ENCODE measurements at regions not wholly inside any gene's neighbourhood (a gene's known extent, or its start where the extent isn't known, plus 50 kb on each side); places are given as distances from the start of the nearest gene placed in this dataset.
"Not testable (repeated sequence)": the region's sequence is repeated elsewhere in the genome, so short reads cannot be mapped to it uniquely, and the experiment has no call there.

- TF ChIP-seq ZFX (IDR thresholded peaks at IDR 0.05), result no peak
- TF ChIP-seq, protein P1, sequence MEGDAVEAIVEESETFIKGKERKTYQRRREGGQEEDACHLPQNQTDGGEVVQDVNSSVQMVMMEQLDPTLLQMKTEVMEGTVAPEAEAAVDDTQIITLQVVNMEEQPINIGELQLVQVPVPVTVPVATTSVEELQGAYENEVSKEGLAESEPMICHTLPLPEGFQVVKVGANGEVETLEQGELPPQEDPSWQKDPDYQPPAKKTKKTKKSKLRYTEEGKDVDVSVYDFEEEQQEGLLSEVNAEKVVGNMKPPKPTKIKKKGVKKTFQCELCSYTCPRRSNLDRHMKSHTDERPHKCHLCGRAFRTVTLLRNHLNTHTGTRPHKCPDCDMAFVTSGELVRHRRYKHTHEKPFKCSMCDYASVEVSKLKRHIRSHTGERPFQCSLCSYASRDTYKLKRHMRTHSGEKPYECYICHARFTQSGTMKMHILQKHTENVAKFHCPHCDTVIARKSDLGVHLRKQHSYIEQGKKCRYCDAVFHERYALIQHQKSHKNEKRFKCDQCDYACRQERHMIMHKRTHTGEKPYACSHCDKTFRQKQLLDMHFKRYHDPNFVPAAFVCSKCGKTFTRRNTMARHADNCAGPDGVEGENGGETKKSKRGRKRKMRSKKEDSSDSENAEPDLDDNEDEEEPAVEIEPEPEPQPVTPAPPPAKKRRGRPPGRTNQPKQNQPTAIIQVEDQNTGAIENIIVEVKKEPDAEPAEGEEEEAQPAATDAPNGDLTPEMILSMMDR (conservative IDR thresholded peaks at IDR 0.05), result no peak
- no peak overlapping the region for H3K27ac ChIP-seq
Measured at GRCh38 chr2:111523009-111523408, 361.0 kb downstream of the ANAPC1 start.

- H3K27ac ChIP-seq, result not testable (repeated sequence)
Measured at GRCh38 chr2:111525026-111525425, 359.0 kb downstream of the ANAPC1 start.

DNA sequence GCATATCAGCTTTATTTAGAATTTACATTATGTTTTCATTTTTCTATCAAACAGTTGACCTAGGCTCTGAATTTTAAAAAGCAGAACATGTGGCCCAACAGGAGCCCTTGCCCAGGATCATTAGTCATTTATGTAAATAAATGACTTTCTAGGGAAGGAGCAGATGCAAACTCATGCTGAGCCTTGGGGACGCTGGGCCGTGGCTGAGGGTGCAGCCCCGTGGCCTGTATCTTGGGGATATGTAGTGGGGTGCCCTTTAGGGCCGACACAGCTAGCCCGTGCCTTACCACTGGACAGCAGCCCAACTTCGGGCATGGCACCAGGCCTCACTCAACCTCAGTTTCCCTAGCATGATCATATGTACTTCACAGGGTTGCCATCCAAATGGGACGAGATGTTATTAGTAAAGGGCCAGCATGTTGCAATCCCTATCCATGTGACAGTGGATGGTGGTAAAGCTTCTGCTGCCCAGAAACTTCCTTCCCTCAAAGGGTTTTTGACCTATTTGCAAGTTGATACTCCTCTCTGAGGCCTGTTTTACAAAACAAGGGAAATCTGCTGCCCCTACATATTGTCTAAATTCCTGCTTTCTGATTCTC is 357.9 kb downstream of the ANAPC1 start:
- H3K27ac ChIP-seq, result not testable (repeated sequence)

DNA sequence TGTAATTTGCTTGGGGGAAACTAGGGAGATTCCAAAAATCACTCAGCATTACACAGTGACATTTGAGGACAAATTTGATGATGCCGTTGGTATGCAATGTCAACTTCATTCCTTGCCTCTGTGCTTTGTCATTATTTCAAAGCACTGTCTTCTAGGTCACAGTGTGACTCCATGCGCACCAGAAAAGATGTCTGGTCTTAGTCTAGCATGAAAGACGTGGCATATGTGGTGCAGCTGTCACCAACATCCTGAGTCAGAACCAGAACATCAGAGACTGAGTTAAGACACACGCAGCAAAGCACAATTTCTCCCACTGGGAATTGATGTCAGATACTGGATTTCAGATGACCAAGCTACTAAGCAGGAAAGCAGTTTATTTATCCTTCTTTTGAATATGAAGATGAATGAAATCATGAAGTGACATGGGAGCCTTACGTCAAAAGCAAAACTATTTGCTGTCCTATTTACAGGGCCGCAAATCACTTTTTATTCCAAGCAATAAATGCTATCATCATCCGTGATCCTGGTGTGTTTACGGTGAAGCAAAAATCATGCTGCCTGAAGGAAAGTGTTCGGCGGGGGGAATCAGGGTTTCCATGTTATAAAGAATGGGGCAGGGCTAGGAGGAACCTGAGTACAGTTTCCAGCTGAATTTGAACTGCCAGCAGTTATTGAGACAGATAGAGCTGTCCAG is 356.1 kb downstream of the ANAPC1 start:
- not testable (repeated sequence) for H3K27ac ChIP-seq

DNA sequence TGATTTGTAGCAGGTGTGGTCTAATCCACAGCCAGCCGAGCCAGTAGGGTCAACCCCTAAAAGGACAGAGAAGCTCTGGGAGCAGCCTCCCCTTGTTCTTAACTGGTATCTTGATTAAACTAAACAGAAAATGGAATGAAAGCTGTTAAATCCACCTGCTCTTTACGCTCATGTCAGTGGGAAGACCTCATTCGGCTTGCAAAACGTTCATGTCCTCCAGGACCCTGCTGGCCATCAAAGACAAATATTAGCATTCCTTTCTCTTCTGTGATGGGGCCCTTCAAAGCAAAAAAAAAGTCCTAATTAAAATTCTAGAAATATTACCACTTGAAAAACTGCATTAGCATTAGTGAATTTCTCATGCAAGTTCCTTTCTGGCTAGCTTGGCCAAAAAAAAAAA is 355.0 kb downstream of the ANAPC1 start:
- H3K27ac ChIP-seq, result not testable (repeated sequence)

- H3K27ac ChIP-seq, result not testable (repeated sequence)
Measured at GRCh38 chr2:111530239-111530965, 353.6 kb downstream of the ANAPC1 start.

- not testable (repeated sequence) for H3K27ac ChIP-seq
Measured at GRCh38 chr2:111532682-111533556, 351.1 kb downstream of the ANAPC1 start.

- H3K27ac ChIP-seq, result not testable (repeated sequence)
Measured at GRCh38 chr2:111533557-111534247, 350.3 kb downstream of the ANAPC1 start.

DNA sequence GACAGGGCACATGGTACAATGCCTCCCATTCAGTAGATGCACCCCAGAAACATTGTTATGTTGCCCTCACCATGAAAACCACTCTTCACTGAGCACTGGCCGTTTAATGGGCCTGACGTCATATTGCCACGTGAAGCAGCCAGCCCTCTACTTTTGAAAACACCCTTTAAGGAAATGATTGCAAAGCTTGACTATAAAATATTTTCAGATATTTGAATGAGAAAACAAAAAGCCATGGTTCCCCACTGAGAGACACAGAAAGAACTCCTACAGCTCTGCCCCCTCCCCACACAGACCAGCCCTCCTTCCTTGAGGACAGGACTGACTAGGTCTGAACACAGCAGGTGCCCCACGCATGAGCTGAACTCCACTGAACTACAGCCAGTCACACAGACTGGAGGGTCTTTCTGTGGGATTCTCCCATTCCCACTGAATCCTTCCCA is 349.1 kb downstream of the ANAPC1 start:
- TF ChIP-seq, protein P1 (conservative IDR thresholded peaks at IDR 0.05), result no peak
- no peak for TF ChIP-seq ZFX (IDR thresholded peaks at IDR 0.05)
- no peak overlapping the region for H3K27ac ChIP-seq

DNA sequence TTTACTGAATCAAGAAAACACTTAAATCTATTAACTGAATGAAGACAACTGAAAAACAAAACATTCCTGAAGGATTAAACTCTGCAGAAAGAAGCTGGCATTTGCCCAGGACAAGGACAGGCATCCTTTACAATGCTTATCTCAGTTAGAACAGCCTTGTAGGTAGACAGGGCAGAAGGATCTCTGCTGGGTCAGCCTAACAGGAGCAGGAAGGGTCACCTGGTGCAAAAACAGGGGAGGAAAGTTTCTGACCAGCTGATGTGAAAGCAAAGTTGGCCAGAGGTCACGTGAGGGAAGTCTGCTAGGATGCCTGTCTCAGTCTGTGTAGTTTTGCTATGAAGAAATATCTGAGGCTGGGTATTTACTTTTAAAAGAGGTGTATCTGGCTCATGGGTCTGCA is 348.6 kb downstream of the ANAPC1 start:
- no peak for TF ChIP-seq ZFX (IDR thresholded peaks at IDR 0.05)
- TF ChIP-seq, protein P1 (conservative IDR thresholded peaks at IDR 0.05), result no peak
- H3K27ac ChIP-seq, result no peak overlapping the region
